Immature natural killer cell (primary cell): ENCODE measurements at regions not wholly inside any gene's neighbourhood (a gene's known extent, or its start where the extent isn't known, plus 50 kb on each side); places are given as distances from the start of the nearest gene placed in this dataset.

Source experiments
- DNase-seq, 3 donors: peaks; one replicate each; pipeline ENCODE4 v3.0.0; 2022; ENCODE audit warnings: mixed read lengths in 1 of 3
- H3K27ac Mint-ChIP-seq, 6 donors: one replicate each; pipeline ENCODE4 v1.8.0; 2020; ENCODE audit warnings: mixed read lengths in 6 of 6, mild to moderate bottlenecking in 5 of 6, inconsistent platforms in 4 of 6, moderate library complexity in 3 of 6
- H3K27me3 Mint-ChIP-seq, 3 donors: one replicate each; pipeline ENCODE4 v1.8.0; 2020 to 2021; ENCODE audit warnings: low read depth in 3 of 3, mild to moderate bottlenecking in 3 of 3, mixed read lengths in 3 of 3, moderate library complexity in 3 of 3, inconsistent platforms in 1 of 3
- H3K36me3 Mint-ChIP-seq, 3 donors: one replicate each; pipeline ENCODE4 v1.8.0; 2020; ENCODE audit warnings: mixed read lengths in 3 of 3, inconsistent platforms in 2 of 3, mild to moderate bottlenecking in 2 of 3
- H3K4me1 Mint-ChIP-seq, 2 donors: one replicate each; pipeline ENCODE4 v1.8.0; 2020; ENCODE audit warnings: inconsistent platforms in 2 of 2, mild to moderate bottlenecking in 2 of 2, mixed read lengths in 2 of 2, moderate library complexity in 1 of 2
- H3K4me3 Mint-ChIP-seq, 5 donors: one replicate each; pipeline ENCODE4 v1.8.0; 2020; ENCODE audit warnings: mild to moderate bottlenecking in 5 of 5, mixed read lengths in 5 of 5, inconsistent platforms in 3 of 5, moderate library complexity in 3 of 5
- H3K9me3 Mint-ChIP-seq, 6 donors: one replicate each; pipeline ENCODE4 v1.8.0; 2020; ENCODE audit warnings: mild to moderate bottlenecking in 6 of 6, mixed read lengths in 6 of 6, inconsistent platforms in 4 of 6, moderate library complexity in 3 of 6

DNA sequence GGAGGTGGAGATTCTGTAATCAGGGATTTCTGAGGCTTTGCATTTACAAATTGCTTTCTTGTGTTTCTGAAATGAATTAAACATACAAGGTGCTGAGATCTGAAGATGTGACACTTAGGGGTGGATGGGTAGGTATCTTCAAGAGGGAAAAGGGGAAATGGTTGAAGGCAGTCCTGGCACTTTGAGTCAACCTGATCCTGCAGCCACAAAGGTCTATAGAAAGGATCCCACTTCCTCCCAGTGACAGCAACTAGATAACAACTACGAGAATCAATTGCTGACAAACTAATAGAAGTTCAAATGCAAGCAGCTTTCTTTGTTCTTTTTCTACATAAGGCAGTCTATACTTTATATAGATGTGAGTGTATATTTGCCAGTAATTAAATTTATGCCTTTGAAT lies 553.3 kb downstream of the MDFIC start:
- DNase-seq = no peak
- Mint-ChIP-seq H3K27ac (no peak overlapping the region), H3K9me3 (no peaks in the 10 kb centered on the region), H3K4me3 (no peak overlapping the region), H3K36me3 (peaks cover 0 to 5% (median 0%) of the 10 kb centered on the region in 3 donors), H3K4me1 (peaks cover 9 to 32% of the 10 kb centered on the region in 2 donors), H3K27me3 (peaks cover 5 to 16% (median 11%) of the 10 kb centered on the region in 3 donors)

DNA sequence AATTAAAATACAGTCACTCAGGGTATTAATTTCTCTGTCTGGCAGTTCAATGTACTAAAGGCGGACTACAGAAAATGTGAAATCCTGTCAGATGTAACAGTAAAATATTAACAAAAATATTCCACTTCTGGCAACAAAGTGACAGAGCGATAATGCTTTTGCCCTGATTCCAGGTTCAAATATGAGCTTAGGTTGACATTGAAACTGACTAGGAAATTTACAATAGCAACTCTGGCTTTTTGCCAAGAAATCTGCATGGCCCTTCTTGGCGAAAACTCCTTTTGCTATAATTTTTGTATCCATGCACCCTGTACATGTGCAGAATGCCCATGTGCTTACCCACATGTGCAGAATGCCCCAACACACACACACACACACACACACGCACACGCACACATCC lies 552.2 kb downstream of the MDFIC start:
- H3K4me3 Mint-ChIP-seq = no peak overlapping the region
- DNase-seq = no peak
- H3K27ac Mint-ChIP-seq = no peak overlapping the region
- no peaks in the 10 kb centered on the region for H3K36me3 Mint-ChIP-seq
- H3K9me3 Mint-ChIP-seq = no peaks in the 10 kb centered on the region
- H3K4me1 Mint-ChIP-seq = peaks cover 9 to 26% of the 10 kb centered on the region in 2 donors
- peaks cover 6 to 11% (median 7%) of the 10 kb centered on the region in 3 donors for H3K27me3 Mint-ChIP-seq

DNA sequence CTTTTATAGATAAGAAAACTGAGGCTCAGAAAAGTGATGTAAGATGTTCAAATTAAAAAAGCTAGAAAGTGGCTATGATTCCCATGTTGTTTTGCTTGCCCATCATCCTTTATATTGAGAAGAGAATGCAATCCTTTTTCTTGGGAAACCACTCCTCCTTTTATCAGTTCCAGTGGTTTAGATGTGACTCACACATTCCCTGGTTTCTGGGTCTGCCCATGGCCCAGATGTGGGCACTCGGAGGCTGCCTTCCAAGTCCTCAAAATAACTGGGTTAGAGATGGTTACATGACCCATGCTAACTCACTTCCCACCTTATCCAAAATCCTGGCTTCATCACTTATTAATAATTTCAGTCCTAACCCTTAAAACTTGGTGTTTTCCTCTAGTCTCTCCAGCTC lies 550.0 kb downstream of the MDFIC start:
- H3K4me3 Mint-ChIP-seq = no peak overlapping the region
- H3K9me3 Mint-ChIP-seq = no peaks in the 10 kb centered on the region
- H3K27me3 Mint-ChIP-seq = peaks cover 5 to 9% (median 8%) of the 10 kb centered on the region in 3 donors
- no peaks in the 10 kb centered on the region for H3K36me3 Mint-ChIP-seq
- H3K27ac Mint-ChIP-seq = no peak overlapping the region
- peaks cover 7 to 21% of the 10 kb centered on the region in 2 donors for H3K4me1 Mint-ChIP-seq
- no peak for DNase-seq

DNA sequence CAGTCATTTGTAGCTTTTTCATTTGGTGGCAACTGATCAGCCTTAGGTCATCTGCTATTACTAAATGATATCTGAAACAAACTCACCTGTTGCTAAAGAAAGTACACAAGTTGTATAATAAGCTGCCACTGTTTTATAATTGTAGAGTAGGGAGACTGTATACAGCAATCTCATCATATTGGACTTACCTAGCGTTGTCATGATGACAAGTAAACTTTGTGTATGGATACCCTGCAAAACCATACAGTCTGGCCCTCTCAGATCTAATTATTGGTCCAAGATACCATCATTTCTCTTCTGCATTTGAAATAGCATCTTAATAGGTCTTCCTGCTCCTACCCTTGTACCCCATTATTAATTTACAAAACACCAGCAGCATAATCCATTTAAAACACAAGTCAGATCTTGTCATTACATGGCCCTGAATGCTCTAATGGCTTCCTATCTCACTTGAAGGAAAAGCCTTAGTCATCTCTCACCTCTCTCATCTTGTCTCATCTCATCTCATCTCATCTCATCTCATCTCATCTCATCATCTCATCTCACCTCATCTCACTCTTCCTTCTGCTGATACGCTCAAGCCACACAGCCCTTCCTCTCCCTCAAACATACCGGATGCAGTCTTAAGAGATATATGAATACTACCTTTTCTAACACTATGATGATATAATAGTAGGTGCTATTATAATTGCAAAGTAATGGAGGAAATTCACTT lies 540.6 kb downstream of the MDFIC start:
- Mint-ChIP-seq H3K27ac (no peak overlapping the region), H3K9me3 (peaks cover 0 to 3% (median 0%) of the 10 kb centered on the region in 6 donors), H3K27me3 (peaks cover 0 to 3% (median 1%) of the 10 kb centered on the region in 3 donors), H3K36me3 (peaks cover 0 to 4% (median 0%) of the 10 kb centered on the region in 3 donors), H3K4me1 (no peaks in the 10 kb centered on the region), H3K4me3 (no peak overlapping the region)
- no peak for DNase-seq

DNA sequence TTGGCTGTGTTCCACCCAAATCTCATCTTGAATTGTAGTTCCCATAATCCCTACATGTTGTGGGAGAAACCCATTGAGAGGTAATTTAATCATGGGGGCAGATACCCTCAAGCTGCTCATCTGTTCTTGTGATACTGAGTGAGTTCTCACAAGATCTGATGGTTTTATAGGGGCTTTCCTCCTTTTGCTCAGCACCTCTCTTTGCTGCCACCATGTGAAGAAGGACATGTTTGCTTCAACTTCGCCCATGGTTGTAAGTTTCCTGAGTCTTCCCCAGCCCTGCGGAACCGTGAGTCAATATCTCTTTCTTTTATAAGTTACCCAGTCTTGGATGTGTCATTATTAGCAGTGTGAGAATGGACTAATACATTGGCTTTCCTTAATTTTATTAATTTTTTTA lies 527.8 kb downstream of the MDFIC start:
- Mint-ChIP-seq H3K4me1 (no peaks in the 10 kb centered on the region), H3K27me3 (peaks cover 0 to 3% (median 0%) of the 10 kb centered on the region in 3 donors), H3K4me3 (no peak overlapping the region), H3K9me3 (peaks cover 0 to 1% (median 0%) of the 10 kb centered on the region in 6 donors), H3K36me3 (peaks cover 0 to 3% (median 0%) of the 10 kb centered on the region in 3 donors), H3K27ac (no peak overlapping the region)
- DNase-seq = peak in 2 of 3 donors; percentile 14 to 15

DNA sequence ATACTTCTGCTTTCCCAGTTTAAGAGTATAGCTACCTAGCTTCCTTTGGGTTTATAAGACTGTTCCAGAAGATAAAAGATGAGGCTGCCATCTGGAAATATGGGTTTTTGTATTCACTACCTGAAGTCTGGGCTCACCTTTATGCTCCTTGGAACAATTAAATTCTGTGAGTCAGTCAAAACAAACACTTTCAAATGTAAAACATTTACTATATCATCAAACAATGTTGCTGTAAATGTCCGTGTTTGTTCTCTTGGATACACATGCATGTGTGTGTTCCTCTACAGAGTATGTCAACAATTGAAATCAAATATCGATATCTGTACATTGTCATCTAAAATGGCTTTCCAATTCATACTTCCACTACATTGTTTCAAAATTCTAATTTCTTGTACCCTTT lies 525.6 kb downstream of the MDFIC start:
- no peak for DNase-seq

DNA sequence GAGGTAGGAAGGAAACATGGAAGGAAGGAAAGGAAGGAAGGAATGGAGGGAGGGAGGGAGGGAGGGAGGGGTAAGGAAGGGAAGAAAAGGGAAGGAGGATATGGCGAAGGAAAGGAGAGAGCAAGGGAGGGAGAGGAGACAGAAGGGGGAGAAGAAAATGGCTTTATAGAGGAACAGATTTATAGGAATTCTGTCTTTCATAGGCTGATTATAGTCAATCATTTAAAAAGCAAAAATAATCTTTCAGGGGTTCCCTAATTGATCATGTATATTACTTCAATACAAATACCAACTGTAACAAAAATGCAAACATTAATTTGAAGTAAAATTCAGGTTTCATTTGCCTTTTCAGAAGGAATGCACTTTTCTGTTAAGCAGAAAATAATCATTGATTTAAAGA lies 519.1 kb downstream of the MDFIC start:
- Mint-ChIP-seq H3K27me3 (peaks cover 2 to 5% (median 2%) of the 10 kb centered on the region in 3 donors), H3K9me3 (no peaks in the 10 kb centered on the region), H3K27ac (no peak overlapping the region), H3K4me1 (no peaks in the 10 kb centered on the region), H3K36me3 (no peaks in the 10 kb centered on the region), H3K4me3 (no peak overlapping the region)
- no peak for DNase-seq

More for the DNA sequence above, 525.6 kb downstream of the MDFIC start:
- H3K36me3 Mint-ChIP-seq = peaks cover 0 to 3% (median 0%) of the 10 kb centered on the region in 3 donors
- no peaks in the 10 kb centered on the region for H3K4me1 Mint-ChIP-seq
- peaks cover 0 to 1% (median 0%) of the 10 kb centered on the region in 6 donors for H3K9me3 Mint-ChIP-seq
- H3K27ac Mint-ChIP-seq = no peak overlapping the region
- peaks cover 1 to 3% (median 2%) of the 10 kb centered on the region in 3 donors for H3K27me3 Mint-ChIP-seq
- no peak overlapping the region for H3K4me3 Mint-ChIP-seq

DNA sequence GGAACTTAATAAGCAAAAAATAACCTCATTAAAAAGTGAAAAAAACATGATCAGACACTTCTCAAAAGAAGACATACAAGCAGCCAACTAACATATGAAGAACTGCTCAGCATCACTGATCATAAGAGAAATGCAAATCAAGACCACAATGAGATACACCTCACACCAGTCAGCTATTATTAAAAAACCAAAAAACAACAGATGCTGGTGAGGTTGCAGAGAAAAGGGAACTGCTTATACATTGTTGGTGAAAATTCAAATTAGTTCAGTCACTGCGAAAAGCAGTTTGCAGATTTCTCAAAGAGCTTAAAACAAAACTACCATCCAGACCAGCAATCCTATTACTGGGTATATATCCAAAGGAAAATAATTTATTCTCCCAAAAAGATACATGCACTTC lies 513.3 kb downstream of the MDFIC start:
- Mint-ChIP-seq H3K9me3 (no peaks in the 10 kb centered on the region), H3K4me1 (no peaks in the 10 kb centered on the region), H3K27ac (no peak overlapping the region), H3K36me3 (no peaks in the 10 kb centered on the region), H3K4me3 (no peak overlapping the region), H3K27me3 (peaks cover 0 to 2% (median 0%) of the 10 kb centered on the region in 3 donors)
- no peak for DNase-seq

DNA sequence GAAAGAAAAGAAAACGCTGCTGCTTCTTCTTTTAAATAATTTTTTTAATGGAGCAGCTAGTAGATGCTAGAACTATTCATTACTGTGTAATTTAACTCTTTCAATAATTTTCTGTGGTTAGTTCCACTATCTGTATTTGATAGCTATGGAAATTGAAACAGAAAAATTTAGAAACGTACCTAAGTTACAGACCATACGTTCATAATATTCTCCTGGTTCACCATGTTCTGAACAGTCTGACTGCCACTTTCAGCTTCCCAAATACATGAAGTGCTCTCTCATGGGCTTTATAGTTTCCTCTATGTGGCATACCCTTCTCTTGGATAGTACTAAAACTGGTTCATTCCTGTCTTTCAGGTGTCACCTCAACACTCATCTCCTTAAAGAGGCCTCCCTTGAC lies 508.0 kb downstream of the MDFIC start:
- H3K9me3 Mint-ChIP-seq = no peaks in the 10 kb centered on the region
- no peak for DNase-seq
- no peaks in the 10 kb centered on the region for H3K36me3 Mint-ChIP-seq
- H3K4me1 Mint-ChIP-seq = no peaks in the 10 kb centered on the region
- H3K27me3 Mint-ChIP-seq = peaks cover 0 to 3% (median 2%) of the 10 kb centered on the region in 3 donors
- no peak overlapping the region for H3K27ac Mint-ChIP-seq
- no peak overlapping the region for H3K4me3 Mint-ChIP-seq

DNA sequence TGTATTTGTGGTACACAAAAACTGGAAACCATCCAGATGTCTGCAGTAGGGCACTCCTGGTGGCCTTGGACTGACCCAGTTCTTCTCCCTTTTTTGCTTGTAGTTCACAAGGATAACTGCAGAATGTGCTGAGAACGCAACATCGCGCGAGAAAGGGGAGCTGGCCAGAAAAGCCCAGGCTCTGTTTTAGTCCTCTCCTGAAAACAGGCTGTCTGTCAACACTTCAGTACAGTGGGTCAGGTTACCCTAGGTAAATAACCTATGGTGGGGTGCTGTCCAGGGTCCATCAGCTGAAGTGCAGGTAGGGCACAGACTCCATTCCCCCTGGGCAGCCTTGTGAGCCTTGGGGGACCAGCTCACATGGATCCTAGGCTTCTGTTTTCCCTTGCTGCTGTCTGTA lies 495.8 kb downstream of the MDFIC start:
- Mint-ChIP-seq H3K27ac (no peak overlapping the region), H3K4me3 (no peak overlapping the region), H3K27me3 (peaks cover 0 to 4% (median 0%) of the 10 kb centered on the region in 3 donors), H3K36me3 (peaks cover 0 to 4% (median 3%) of the 10 kb centered on the region in 3 donors), H3K4me1 (no peaks in the 10 kb centered on the region), H3K9me3 (no peaks in the 10 kb centered on the region)
- DNase-seq = no peak

DNA sequence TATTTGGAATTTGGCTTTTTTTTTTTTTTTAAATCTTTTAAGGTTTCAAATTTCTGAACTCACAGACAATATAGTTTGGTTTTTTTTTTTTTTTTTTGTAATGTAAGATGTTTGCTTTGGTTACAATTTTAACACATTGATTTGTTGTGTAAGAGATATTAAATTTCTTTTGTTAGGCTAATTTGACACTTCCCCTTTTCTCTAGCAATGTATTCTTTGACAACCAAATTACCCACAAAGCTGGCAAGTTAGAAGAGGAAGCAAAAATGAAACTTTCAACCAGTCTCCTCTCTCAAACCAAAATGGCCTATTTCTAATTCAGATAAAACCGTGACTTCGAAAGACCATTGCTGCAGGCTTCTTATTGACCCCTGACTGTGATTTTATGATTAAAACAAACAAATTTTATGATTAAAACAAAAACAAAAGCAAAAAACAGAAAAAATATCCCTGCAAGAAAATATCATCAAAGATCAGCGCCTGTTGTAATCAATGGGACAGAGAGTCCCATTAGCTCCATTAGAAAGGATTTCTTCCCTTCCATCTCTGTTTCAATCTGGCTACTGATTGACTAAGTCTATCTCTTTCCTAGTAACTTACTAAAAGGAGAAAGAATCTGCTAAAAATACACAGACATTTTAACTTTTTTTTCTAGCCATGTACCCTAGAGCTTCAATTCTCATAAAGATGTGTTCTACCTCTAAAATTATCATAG lies 489.2 kb downstream of the MDFIC start:
- DNase-seq = peak; percentile 60 to 66 (median 60)
- peak overlapping the region; percentile 69 to 85 (median 77) for H3K4me3 Mint-ChIP-seq

DNA sequence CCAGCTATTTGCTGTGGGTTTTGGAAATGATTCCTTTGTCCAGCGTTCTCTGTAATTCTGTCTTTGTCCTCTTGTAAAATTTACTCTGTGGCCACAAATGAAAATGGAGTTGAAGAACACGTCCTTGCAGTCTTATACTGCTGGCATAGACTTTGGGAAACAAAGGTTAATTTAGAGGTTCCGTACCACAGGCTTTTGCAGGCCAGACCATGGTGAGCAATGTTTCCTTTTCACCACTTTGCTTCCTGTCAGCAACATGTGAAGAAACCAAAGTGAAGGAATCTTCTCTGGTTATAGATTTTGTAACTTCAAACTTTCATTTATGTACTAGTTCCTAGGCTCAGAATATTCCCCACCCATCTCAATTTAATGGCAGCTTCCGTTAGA lies 488.5 kb downstream of the MDFIC start:
- Mint-ChIP-seq H3K27me3 (peaks cover 6 to 15% (median 7%) of the 10 kb centered on the region in 3 donors), H3K9me3 (peaks cover 0 to 2% (median 0%) of the 10 kb centered on the region in 6 donors), H3K27ac (peak overlapping the region; percentile 87 to 96 (median 93)), H3K36me3 (peaks cover 0 to 4% (median 3%) of the 10 kb centered on the region in 3 donors), H3K4me1 (peaks cover 35 to 39% of the 10 kb centered on the region in 2 donors), H3K4me3 (peak overlapping the region; percentile 69 to 85 (median 77))
- DNase-seq = peak; percentile 52 to 61 (median 54)

More for the DNA sequence above, 489.2 kb downstream of the MDFIC start:
- peaks cover 6 to 15% (median 7%) of the 10 kb centered on the region in 3 donors for H3K27me3 Mint-ChIP-seq
- peaks cover 0 to 4% (median 3%) of the 10 kb centered on the region in 3 donors for H3K36me3 Mint-ChIP-seq
- peak overlapping the region; percentile 87 to 96 (median 93) for H3K27ac Mint-ChIP-seq
- H3K4me1 Mint-ChIP-seq = peaks cover 35 to 39% of the 10 kb centered on the region in 2 donors
- H3K9me3 Mint-ChIP-seq = peaks cover 0 to 2% (median 0%) of the 10 kb centered on the region in 6 donors

DNA sequence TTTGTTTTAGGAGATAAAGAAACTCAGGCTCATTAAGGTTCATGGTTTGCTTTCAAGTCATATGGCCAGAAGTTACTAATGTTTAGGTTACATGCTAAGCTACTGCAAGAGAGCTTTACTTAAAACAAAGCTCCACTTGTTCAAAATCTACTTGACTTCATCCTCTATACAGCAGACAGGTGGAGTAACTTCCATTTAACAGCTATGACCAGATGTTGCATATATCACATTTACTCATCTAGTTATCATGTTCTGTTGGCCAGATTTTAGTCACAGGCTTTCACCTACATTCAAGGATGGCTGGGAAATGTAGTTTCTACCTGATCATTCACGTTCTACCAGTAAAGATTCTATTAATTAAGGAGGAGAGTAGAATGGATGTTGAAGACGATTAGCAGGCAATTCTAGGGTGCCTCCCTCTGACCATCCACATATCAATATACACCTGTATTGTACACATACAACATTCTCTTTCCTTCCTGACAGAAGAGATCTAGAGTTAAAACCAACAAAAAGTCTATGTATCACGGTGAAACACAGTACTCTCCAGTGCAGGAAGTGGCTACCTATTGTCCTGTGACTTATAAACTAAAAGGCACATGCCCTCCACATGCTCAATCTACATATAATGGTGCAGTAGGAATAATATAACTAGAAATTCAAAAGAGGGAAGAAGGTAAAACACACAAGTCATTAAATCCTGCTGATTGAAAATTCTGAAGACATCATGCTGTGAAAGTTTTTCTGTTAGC lies 488.0 kb downstream of the MDFIC start:
- peaks cover 35 to 39% of the 10 kb centered on the region in 2 donors for H3K4me1 Mint-ChIP-seq
- peaks cover 6 to 14% (median 7%) of the 10 kb centered on the region in 3 donors for H3K27me3 Mint-ChIP-seq
- peak overlapping the region; percentile 69 to 85 (median 77) for H3K4me3 Mint-ChIP-seq
- peaks cover 0 to 2% (median 0%) of the 10 kb centered on the region in 6 donors for H3K9me3 Mint-ChIP-seq
- peak overlapping the region; percentile 87 to 96 (median 93) for H3K27ac Mint-ChIP-seq
- peak in 1 of 3 donors; percentile 12 for DNase-seq
- H3K36me3 Mint-ChIP-seq = peaks cover 0 to 4% (median 3%) of the 10 kb centered on the region in 3 donors
